Transverse colon (tissue), 3 donors: ENCODE measurements at regions not wholly inside any gene's neighbourhood (a gene's known extent, or its start where the extent isn't known, plus 50 kb on each side); places are given as distances from the start of the nearest gene placed in this dataset.

Source experiments
- CTCF ChIP-seq, 5 experiments: fragments of 200-600 bp in 3 of 5; fragments of 450-650 bp in 2 of 5; sonication (generic) in 3 of 5; IDR thresholded peaks; 1 replicate in 2 of 5; 2 replicates in 3 of 5; pipeline ENCODE4 v1.5.1; 2016 to 2017; ENCODE audit warnings: antibody characterized with exemption in 5 of 5, inconsistent platforms in 3 of 5, mild to moderate bottlenecking in 2 of 5, moderate library complexity in 1 of 5
- EP300 ChIP-seq: sonication (generic); formaldehyde crosslinking; IDR thresholded peaks from one replicate; pipeline ENCODE4 v1.6.1; 2017; ENCODE audit warnings: antibody characterized with exemption, low read depth

- no peak for TF ChIP-seq CTCF (IDR thresholded peaks at IDR 0.05)
- TF ChIP-seq EP300: no peak
Observed at GRCh38 chrX:121349263-121349662, 301.9 kb downstream of the GLUD2 start.
